Mucosa of gallbladder (tissue), 1 donor: ENCODE measurements at regions not wholly inside any gene's neighbourhood (a gene's known extent, or its start where the extent isn't known, plus 50 kb on each side); places are given as distances from the start of the nearest gene placed in this dataset.
"Not testable (repeated sequence)": the region's sequence is repeated elsewhere in the genome, so short reads cannot be mapped to it uniquely, and the experiment has no call there.

Source experiments
- DNase-seq: peaks from one replicate; pipeline ENCODE4 v3.0.0-alpha.2; 2020; ENCODE audit warnings: low spot score
- donor health status: DM: no; HTN: no; CAD: no.

- DNase-seq = no peak
Observed at GRCh38 chr1:29802181-29803068, 566.1 kb downstream of the PTPRU start.

- no peak for DNase-seq
Observed at GRCh38 chr1:29801561-29801973, 565.2 kb downstream of the PTPRU start.

- no peak for DNase-seq
Observed at GRCh38 chr1:29801003-29801402, 564.7 kb downstream of the PTPRU start.

- DNase-seq = no peak
Observed at GRCh38 chr1:29800522-29800956, 564.2 kb downstream of the PTPRU start.

GRCh38 chr1:29800120-29800519, 563.8 kb downstream of the PTPRU start:
- DNase-seq = no peak

- no peak for DNase-seq
Observed at GRCh38 chr1:29798699-29799566, 562.6 kb downstream of the PTPRU start.

GRCh38 chr1:29797125-29797524, 560.8 kb downstream of the PTPRU start:
- not testable (repeated sequence) for DNase-seq

- not testable (repeated sequence) for DNase-seq
Observed at GRCh38 chr1:29795965-29796364, 559.6 kb downstream of the PTPRU start.

- DNase-seq = no peak
Observed at GRCh38 chr1:29793653-29794348, 557.5 kb downstream of the PTPRU start.

GRCh38 chr1:29793101-29793546, 556.8 kb downstream of the PTPRU start:
- DNase-seq = peak; percentile 86

GRCh38 chr1:29789910-29790247, 553.6 kb downstream of the PTPRU start:
- peak; percentile 9 for DNase-seq

- DNase-seq = peak; percentile 5
Observed at GRCh38 chr1:29789221-29789909, 553.0 kb downstream of the PTPRU start.

- DNase-seq = peak; percentile 9
Observed at GRCh38 chr1:29786791-29787732, 550.7 kb downstream of the PTPRU start.

GRCh38 chr1:29786195-29786594, 549.9 kb downstream of the PTPRU start:
- peak; percentile 4 for DNase-seq

- peak; percentile 2 for DNase-seq
Observed at GRCh38 chr1:29785554-29785953, 549.2 kb downstream of the PTPRU start.

GRCh38 chr1:29785137-29785527, 548.8 kb downstream of the PTPRU start:
- DNase-seq = peak; percentile 4

GRCh38 chr1:29784276-29785136, 548.2 kb downstream of the PTPRU start:
- peak; percentile 4 for DNase-seq

- peak; percentile 4 for DNase-seq
Observed at GRCh38 chr1:29783508-29784275, 547.4 kb downstream of the PTPRU start.
